ENCODE measurements at regions not wholly inside any gene's neighbourhood (a gene's known extent, or its start where the extent isn't known, plus 50 kb on each side); places are given as distances from the start of the nearest gene placed in this dataset.

DNA sequence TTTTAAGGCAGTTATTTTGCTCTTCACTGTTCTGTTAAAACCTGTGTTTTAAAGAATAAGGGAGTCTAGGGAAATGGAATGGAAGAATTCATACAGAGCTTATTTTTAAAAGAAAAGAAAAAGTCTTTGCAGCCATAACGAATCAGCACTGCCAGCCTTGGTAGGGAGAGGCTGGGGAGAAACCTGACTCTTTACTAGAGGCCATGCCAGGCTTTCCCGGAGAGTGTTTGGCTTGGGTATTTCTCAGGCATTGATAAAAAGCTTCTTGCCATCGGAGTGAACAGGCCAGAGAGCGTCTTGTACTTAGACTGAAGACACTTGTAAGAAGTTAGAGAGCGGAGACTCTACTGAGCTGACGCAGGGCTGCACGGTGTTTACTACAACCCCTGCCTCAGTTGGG, 72.7 kb upstream of the NFIL3 start:
- no peaks in the 10 kb centered on the region for H3K27me3 ChIP-seq
- TF ChIP-seq, protein P1, sequence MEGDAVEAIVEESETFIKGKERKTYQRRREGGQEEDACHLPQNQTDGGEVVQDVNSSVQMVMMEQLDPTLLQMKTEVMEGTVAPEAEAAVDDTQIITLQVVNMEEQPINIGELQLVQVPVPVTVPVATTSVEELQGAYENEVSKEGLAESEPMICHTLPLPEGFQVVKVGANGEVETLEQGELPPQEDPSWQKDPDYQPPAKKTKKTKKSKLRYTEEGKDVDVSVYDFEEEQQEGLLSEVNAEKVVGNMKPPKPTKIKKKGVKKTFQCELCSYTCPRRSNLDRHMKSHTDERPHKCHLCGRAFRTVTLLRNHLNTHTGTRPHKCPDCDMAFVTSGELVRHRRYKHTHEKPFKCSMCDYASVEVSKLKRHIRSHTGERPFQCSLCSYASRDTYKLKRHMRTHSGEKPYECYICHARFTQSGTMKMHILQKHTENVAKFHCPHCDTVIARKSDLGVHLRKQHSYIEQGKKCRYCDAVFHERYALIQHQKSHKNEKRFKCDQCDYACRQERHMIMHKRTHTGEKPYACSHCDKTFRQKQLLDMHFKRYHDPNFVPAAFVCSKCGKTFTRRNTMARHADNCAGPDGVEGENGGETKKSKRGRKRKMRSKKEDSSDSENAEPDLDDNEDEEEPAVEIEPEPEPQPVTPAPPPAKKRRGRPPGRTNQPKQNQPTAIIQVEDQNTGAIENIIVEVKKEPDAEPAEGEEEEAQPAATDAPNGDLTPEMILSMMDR (IDR thresholded peaks at IDR 0.05): no peak
- TF ChIP-seq POLR2A (IDR thresholded peaks at IDR 0.05): no peak
- H3K27ac ChIP-seq: no peak overlapping the region
- H3K9me3 ChIP-seq: no peaks in the 10 kb centered on the region
- no peak overlapping the region for H3K4me3 ChIP-seq
- DNase-seq: no peak
- no peaks in the 10 kb centered on the region for H3K4me1 ChIP-seq
- H3K36me3 ChIP-seq: no peaks in the 10 kb centered on the region
- intact Hi-C loops (cut with DNase I; ENCODE audit: low total_unique reads): no loop called here

DNA sequence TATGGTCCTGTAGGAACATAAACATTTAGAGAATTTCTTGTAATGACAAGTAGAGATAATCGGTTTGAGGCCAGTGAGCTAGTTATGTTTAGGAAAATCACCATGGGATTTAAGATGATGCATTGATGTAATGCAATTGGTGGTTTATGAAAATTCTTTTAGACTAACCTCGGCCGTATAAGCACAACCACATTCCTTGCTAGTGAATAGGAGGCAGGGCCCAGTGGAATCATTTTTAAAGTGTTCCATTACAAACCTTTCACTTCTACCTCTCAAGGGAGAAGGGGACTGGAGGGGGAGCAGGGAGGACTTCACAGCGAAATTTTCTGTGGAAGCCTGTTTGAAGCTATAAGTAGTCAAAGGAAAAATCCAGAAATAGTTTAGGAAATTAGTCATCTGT, 71.8 kb upstream of the NFIL3 start:
- no peaks in the 10 kb centered on the region for H3K27me3 ChIP-seq
- no peak overlapping the region for H3K4me3 ChIP-seq
- TF ChIP-seq POLR2A (IDR thresholded peaks at IDR 0.05): no peak
- TF ChIP-seq, protein P1 (IDR thresholded peaks at IDR 0.05): no peak
- DNase-seq: no peak
- H3K9me3 ChIP-seq: no peaks in the 10 kb centered on the region
- no peaks in the 10 kb centered on the region for H3K4me1 ChIP-seq
- no peaks in the 10 kb centered on the region for H3K36me3 ChIP-seq
- intact Hi-C loops (cut with DNase I; ENCODE audit: low total_unique reads): no loop called here
- H3K27ac ChIP-seq: peak overlapping the region; percentile 23 to 55

DNA sequence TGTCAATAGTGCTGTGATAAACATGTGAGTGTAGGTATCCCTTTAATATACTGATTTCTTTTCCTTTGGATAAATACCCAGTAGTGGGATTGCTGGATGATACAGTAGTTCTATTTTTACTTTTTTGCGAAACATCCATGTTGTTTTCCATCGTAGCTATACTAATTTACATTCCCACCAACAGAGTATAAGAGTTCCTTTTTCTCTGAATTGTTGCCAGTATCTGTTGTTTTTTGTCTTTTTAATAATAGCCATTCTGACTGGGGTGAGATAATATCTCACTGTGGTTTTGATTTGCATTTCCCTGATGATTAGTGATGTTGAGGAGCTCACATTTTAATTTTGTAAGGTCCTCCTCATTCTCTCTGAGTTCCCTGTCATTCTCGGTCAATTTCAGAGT, 71.1 kb upstream of the NFIL3 start:
- Histone ChIP-seq H3K9me3 (no peaks in the 10 kb centered on the region), H3K4me3 (no peak overlapping the region), H3K36me3 (no peaks in the 10 kb centered on the region), H3K27ac (peak overlapping the region; percentile 23 to 55), H3K4me1 (no peaks in the 10 kb centered on the region), H3K27me3 (no peaks in the 10 kb centered on the region)
- TF ChIP-seq, protein P1 (IDR thresholded peaks at IDR 0.05): no peak
- TF ChIP-seq POLR2A (IDR thresholded peaks at IDR 0.05): no peak
- intact Hi-C loops (cut with DNase I; ENCODE audit: low total_unique reads): no loop called here
- DNase-seq: no peak

DNA sequence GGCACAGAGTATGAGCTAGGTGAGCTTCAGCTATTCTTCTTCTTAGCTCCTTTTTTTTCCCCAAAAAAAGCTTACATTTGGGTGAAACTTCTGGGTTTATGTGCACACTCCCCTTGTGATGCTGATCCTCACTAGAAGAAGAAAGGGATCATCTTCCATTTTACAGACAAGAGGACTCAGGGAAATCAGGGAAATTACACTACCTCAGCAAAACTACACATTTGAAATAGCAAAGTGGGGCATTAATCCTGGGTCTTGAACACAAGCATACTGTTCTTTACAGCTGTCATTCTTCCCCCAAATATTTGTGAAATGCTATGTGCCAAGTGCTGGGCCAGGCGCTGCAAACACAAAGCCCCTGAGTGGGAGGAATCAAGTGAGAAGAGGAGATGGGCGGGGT, 68.6 kb upstream of the NFIL3 start:
- Histone ChIP-seq H3K36me3 (no peaks in the 10 kb centered on the region), H3K9me3 (no peaks in the 10 kb centered on the region), H3K4me1 (no peaks in the 10 kb centered on the region), H3K27me3 (no peaks in the 10 kb centered on the region), H3K27ac (no peak overlapping the region), H3K4me3 (no peak overlapping the region)
- intact Hi-C loops (cut with DNase I; ENCODE audit: low total_unique reads): no loop called here
- TF ChIP-seq POLR2A (IDR thresholded peaks at IDR 0.05): no peak
- TF ChIP-seq, protein P1 (IDR thresholded peaks at IDR 0.05): no peak
- no peak for DNase-seq

DNA sequence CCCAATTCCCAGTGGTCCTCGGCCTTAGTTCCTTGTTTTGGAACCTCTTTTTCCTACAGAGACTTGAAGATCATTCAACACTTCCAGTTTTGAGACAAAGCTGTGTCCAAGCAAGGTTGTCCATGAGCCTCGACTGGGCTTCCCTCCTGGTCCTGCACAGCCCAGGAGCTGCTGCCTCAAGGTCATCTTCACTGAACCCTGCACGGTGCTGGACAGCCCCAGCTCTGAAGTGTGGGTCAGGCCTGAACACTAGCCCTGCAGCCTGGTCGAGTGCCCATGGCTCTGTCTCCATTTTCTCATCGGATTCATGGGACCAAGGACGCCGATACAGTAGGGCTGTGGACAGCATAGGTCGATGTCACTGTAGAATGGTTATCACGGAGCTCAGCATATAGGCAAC, 68.0 kb upstream of the NFIL3 start:
- Histone ChIP-seq H3K9me3 (no peaks in the 10 kb centered on the region), H3K36me3 (no peaks in the 10 kb centered on the region), H3K4me1 (no peaks in the 10 kb centered on the region), H3K4me3 (no peak overlapping the region), H3K27ac (no peak overlapping the region), H3K27me3 (no peaks in the 10 kb centered on the region)
- intact Hi-C loops (cut with DNase I; ENCODE audit: low total_unique reads): no loop called here
- no peak for TF ChIP-seq POLR2A (IDR thresholded peaks at IDR 0.05)
- TF ChIP-seq, protein P1 (IDR thresholded peaks at IDR 0.05): no peak
- no peak for DNase-seq
